K562 (cell line): ENCODE measurements at regions not wholly inside any gene's neighbourhood (a gene's known extent, or its start where the extent isn't known, plus 50 kb on each side); places are given as distances from the start of the nearest gene placed in this dataset.

Source experiments
- ATAC-seq: fragments of 200-7000 bp; cut with Tn5 transposase; 3 replicates; pipeline ENCODE4 v1.9.1; 2020; ENCODE audit warnings: moderate library complexity
- BruUV-seq: library from RNA; stranded (reverse); fragments of 400-500 nt; replicated peaks from 2 replicates; lab custom pipeline; 2021; lab: Mats Ljungman, UMichigan
- CTCF ChIA-PET: fragments of 300-600 bp; formaldehyde crosslinking; extraction: SDS; loops from one replicate; lab custom pipeline; 2021; ENCODE audit warnings: low intra/inter-chr PET ratio; lab: Yijun Ruan, JAX
- POLR2A ChIA-PET: fragments of 300-600, 350-650 bp; sonication (Branson Sonifier 250); formaldehyde crosslinking; extraction: SDS; loops from one replicate; lab custom pipeline; 2021; ENCODE audit warnings: antibody characterized with exemption, inconsistent platforms; lab: Yijun Ruan, JAX
- DNase-seq, 4 experiments: peaks; one replicate each; pipeline versions ENCODE4 v3.0.0 to v3.0.0-alpha.2; 2011 to 2018; ENCODE audit warnings: low spot score in 3 of 4, mixed read lengths in 3 of 4; ENCODE audit errors: extremely low read depth in 1 of 4
- FAIRE-seq: peaks from 2 replicates; lab custom pipeline; 2011; peaks lifted over from hg19 to GRCh38; lab: Jason Lieb, UNC
- H2AFZ ChIP-seq: 2 replicates; pipeline ENCODE4 v1.6.0; 2011; ENCODE audit warnings: low read depth, low read length, control low read depth, inconsistent platforms
- H3K27ac ChIP-seq: fragments of 200-600 bp; 3 replicates; pipeline ENCODE4 v1.8.0; 2011; ENCODE audit warnings: low read depth, mild to moderate bottlenecking, control low read depth, inconsistent platforms, low read length, moderate library complexity, mixed read lengths; ENCODE audit errors: extremely low read depth
- H3K27me3 ChIP-seq, 2 experiments: fragments of 300-600 bp in 1 of 2; 2 replicates in 1 of 2; 3 replicates in 1 of 2; pipeline versions ENCODE4 v1.6.0 to v1.8.0; 2011; ENCODE audit warnings: inconsistent platforms in 2 of 2, low read length in 2 of 2, mild to moderate bottlenecking in 1 of 2, mixed read lengths in 1 of 2, moderate library complexity in 1 of 2; ENCODE audit not compliant: control insufficient read depth in 2 of 2, insufficient read depth in 2 of 2
- H3K36me3 ChIP-seq: fragments of 300-600 bp; 3 replicates; pipeline ENCODE4 v1.8.0; 2011; ENCODE audit warnings: mild to moderate bottlenecking, low read length, inconsistent platforms; ENCODE audit not compliant: control insufficient read depth, insufficient read depth
- H3K4me1 ChIP-seq, 2 experiments: fragments of 200-600 bp in 1 of 2; replicated peaks in 1 of 2; 2 replicates in 1 of 2; 3 replicates in 1 of 2; pipeline versions ENCODE4 v1.5.1 to v1.8.0; 2011; ENCODE audit warnings: inconsistent platforms in 2 of 2, low read length in 2 of 2, mild to moderate bottlenecking in 1 of 2, mixed read lengths in 1 of 2, moderate library complexity in 1 of 2; ENCODE audit not compliant: control insufficient read depth in 2 of 2, insufficient read depth in 2 of 2
- H3K4me2 ChIP-seq: 2 replicates; pipeline ENCODE4 v1.6.1; 2011; ENCODE audit warnings: low read length, control low read depth, inconsistent platforms, mixed read lengths; ENCODE audit not compliant: insufficient read depth
- H3K4me3 ChIP-seq: fragments of 200-600 bp; sonication (generic), shearing (Covaris generic); 2 replicates; pipeline ENCODE4 v1.5.1; 2016; ENCODE audit warnings: control low read depth, inconsistent platforms
- H3K79me2 ChIP-seq: fragments of 200-600 bp; 3 replicates; pipeline ENCODE4 v1.8.0; 2011; ENCODE audit warnings: low read length, inconsistent platforms; ENCODE audit not compliant: control insufficient read depth, insufficient read depth
- H3K9ac ChIP-seq, 2 experiments: 2 replicates each; pipeline versions ENCODE4 v1.6.0 to v1.6.1; 2011; ENCODE audit warnings: low read depth in 2 of 2, low read length in 2 of 2, control low read depth in 1 of 2, inconsistent platforms in 1 of 2, mild to moderate bottlenecking in 1 of 2, mixed read lengths in 1 of 2; ENCODE audit not compliant: insufficient read depth in 1 of 2
- H3K9me1 ChIP-seq: one replicate; pipeline ENCODE4 v1.6.0; 2011; ENCODE audit warnings: inconsistent platforms, mild to moderate bottlenecking, low read length, moderate library complexity; ENCODE audit not compliant: control insufficient read depth, insufficient read depth
- H3K9me3 ChIP-seq: replicated peaks from 2 replicates; pipeline ENCODE4 v1.5.1; 2011; ENCODE audit warnings: low read depth, low read length, inconsistent platforms; ENCODE audit not compliant: control insufficient read depth, insufficient read depth
- H4K20me1 ChIP-seq: replicated peaks from 2 replicates; pipeline ENCODE4 v1.6.1; 2011; ENCODE audit warnings: low read length, inconsistent platforms, mixed read lengths; ENCODE audit not compliant: control insufficient read depth, insufficient read depth
- BHLHE40 ChIP-seq: IDR thresholded peaks from 2 replicates; pipeline ENCODE4 v1.6.1; 2011; ENCODE audit warnings: low read length, improper control_type of control experiment
- CHD7 ChIP-seq: fragments of 200-600 bp; sonication (generic); IDR thresholded peaks from one replicate; pipeline ENCODE4 v1.6.1; 2012; ENCODE audit warnings: mild to moderate bottlenecking, low read depth, low read length, inconsistent platforms
- HES1 ChIP-seq: fragments of 450-650 bp; IDR thresholded peaks from 2 replicates; pipeline ENCODE4 v1.6.1; 2016; ENCODE audit warnings: low read depth, mild to moderate bottlenecking, moderate library complexity
- MECOM ChIP-seq: fragments of 250-450 bp; sonication (Bioruptor Pico); IDR thresholded peaks from 2 replicates; pipeline ENCODE4 v1.8.0; 2022; ENCODE audit warnings: inconsistent platforms
- NR1H2 ChIP-seq: sonication (generic); formaldehyde crosslinking; IDR thresholded peaks from 2 replicates; pipeline ENCODE4 v1.4.0; 2020; ENCODE audit warnings: mild to moderate bottlenecking, missing genetic modification reagents
- PTTG1 ChIP-seq: fragments of 450-650 bp; IDR thresholded peaks from 2 replicates; pipeline ENCODE4 v1.6.1; 2016; ENCODE audit warnings: low read depth, mild to moderate bottlenecking, missing genetic modification characterization, missing compliant biosample characterization
- SAP30 ChIP-seq: fragments of 200-600 bp; sonication (generic); IDR thresholded peaks from 2 replicates; pipeline ENCODE4 v1.6.1; 2012; ENCODE audit warnings: borderline replicate concordance, low read depth, mild to moderate bottlenecking, moderate library complexity, low read length, control low read depth, inconsistent platforms; ENCODE audit not compliant: insufficient read depth, poor library complexity, severe bottlenecking
- SUPT5H ChIP-seq: fragments of 450-650 bp; IDR thresholded peaks from 2 replicates; pipeline ENCODE4 v1.6.1; 2016
- TCF15 ChIP-seq: fragments of 250-450 bp; sonication (Bioruptor Pico); IDR thresholded peaks from 2 replicates; pipeline ENCODE4 v1.8.0; 2022; ENCODE audit warnings: moderate library complexity, mild to moderate bottlenecking, inconsistent platforms
- ZNF583 ChIP-seq: fragments of 250-450 bp; sonication (Bioruptor Pico); IDR thresholded peaks from 2 replicates; pipeline ENCODE4 v1.4.0; 2020
- ZNF76 ChIP-seq: fragments of 250-450 bp; sonication (Bioruptor Pico); IDR thresholded peaks from 2 replicates; pipeline ENCODE4 v1.4.0; 2020; ENCODE audit warnings: mild to moderate bottlenecking, moderate library complexity, borderline replicate concordance
- WGBS: fragments of 100-300 bp; shearing (Covaris generic); methylation state at CpG from one replicate; pipeline ENCODE4 v1.1.6; 2016; ENCODE audit warnings: low coverage, mixed read lengths; ENCODE audit not compliant: insufficient coverage; ENCODE audit errors: missing lambda C conversion rate; 5-methylcytosine and 5-hydroxymethylcytosine counted together
- in situ Hi-C: fragments of 300-500 bp; cut with MboI; formaldehyde crosslinking; loops from 4 replicates; pipeline ENCODE4 v1.15.0; 2018; ENCODE audit warnings: inconsistent platforms, mixed read lengths
- intact Hi-C: fragments of 100-400 bp; cut with micrococcal nuclease; formaldehyde crosslinking; loops from 2 replicates; pipeline ENCODE4 v1.14.2; 2022

GRCh38 chr10:2631557-2632205 is 435.7 kb upstream of the PFKP start:
- H3K27ac ChIP-seq = no peak overlapping the region
- peaks cover 2 to 15% of the 10 kb centered on the region in 2 experiments; a peak in 3 of 5 replicates for H3K27me3 ChIP-seq
- H3K4me2 ChIP-seq = no peak overlapping the region
- ChIA-PET CTCF (no interaction called here), POLR2A (no interaction called here)
- intact Hi-C loops (no loop called here), in situ Hi-C loops (no loop called here)
- H3K79me2 ChIP-seq = no peaks in the 10 kb centered on the region
- no peaks in the 10 kb centered on the region for H4K20me1 ChIP-seq
- H2AFZ ChIP-seq = no peak overlapping the region
- TF ChIP-seq TCF15 (no peak), NR1H2 (CRISPR knock-in tag) (no peak), SAP30 (no peak), CHD7 (no peak), ZNF76 (CRISPR knock-in tag) (no peak), HES1 (no peak), MECOM (CRISPR knock-in tag) (no peak), SUPT5H (no peak), PTTG1 (tag) (no peak), BHLHE40 (no peak), ZNF583 (CRISPR knock-in tag) (no peak)
- no peaks in the 10 kb centered on the region; a peak in 1 of 5 replicates for H3K4me1 ChIP-seq
- no peaks in the 10 kb centered on the region for H3K36me3 ChIP-seq
- no TSS peak for BruUV-seq
- WGBS = under 1% methylated on average over 11 of the region's 11 CpGs
- no peaks in the 10 kb centered on the region for H3K9me3 ChIP-seq
- H3K9me1 ChIP-seq = no peaks in the 10 kb centered on the region
- FAIRE-seq = no peak
- H3K9ac ChIP-seq = no peak overlapping the region
- DNase-seq = no peak
- H3K4me3 ChIP-seq = no peak overlapping the region
- no peak for ATAC-seq
